OCI-LY7 (cell line): ENCODE measurements at regions not wholly inside any gene's neighbourhood (a gene's known extent, or its start where the extent isn't known, plus 50 kb on each side); places are given as distances from the start of the nearest gene placed in this dataset.

Experiments used
- BruUV-seq: library from RNA; stranded (reverse); fragments of 400-500 nt; replicated peaks from 2 replicates; lab custom pipeline; 2021; lab: Mats Ljungman, UMichigan
- CTCF ChIA-PET: fragments of 300-600 bp; sonication (Branson Sonifier 250); formaldehyde crosslinking; loops from one replicate; lab custom pipeline; 2022; ENCODE audit warnings: antibody characterized with exemption; ENCODE audit not compliant: unreplicated experiment; lab: Charles Lee
- POLR2A ChIA-PET: fragments of 300-600 bp; sonication (Branson Sonifier 250); formaldehyde crosslinking; loops from one replicate; lab custom pipeline; 2022; ENCODE audit warnings: antibody characterized with exemption; lab: Charles Lee
- DNase-seq: peaks from one replicate; pipeline ENCODE4 v3.0.0-alpha.2; 2015; ENCODE audit warnings: low spot score
- H2AFZ ChIP-seq: fragments of 200-600 bp; sonication (generic), shearing (Covaris generic); 2 replicates; pipeline ENCODE4 v1.6.1; 2014; ENCODE audit warnings: mild to moderate bottlenecking, antibody characterized with exemption, low read length, moderate library complexity
- H3K27ac ChIP-seq: fragments of 200-600 bp; sonication (generic); 2 replicates; pipeline ENCODE4 v1.5.1; 2014; ENCODE audit warnings: mixed run types, low read depth, mild to moderate bottlenecking, moderate library complexity, low read length, inconsistent platforms; ENCODE audit not compliant: poor library complexity, severe bottlenecking
- H3K36me3 ChIP-seq: fragments of 200-600 bp; sonication (generic); 2 replicates; pipeline ENCODE4 v1.6.1; 2014; ENCODE audit warnings: mild to moderate bottlenecking, antibody characterized with exemption, low read length, moderate library complexity, mixed read lengths; ENCODE audit not compliant: insufficient read depth
- H3K4me1 ChIP-seq: fragments of 200-600 bp; sonication (generic); 2 replicates; pipeline ENCODE4 v1.5.1; 2014; ENCODE audit warnings: mild to moderate bottlenecking, low read length; ENCODE audit not compliant: insufficient read depth, poor library complexity, severe bottlenecking
- H3K4me2 ChIP-seq: fragments of 200-600 bp; sonication (generic); 2 replicates; pipeline ENCODE4 v1.6.1; 2014; ENCODE audit warnings: mild to moderate bottlenecking, low read length
- H3K4me3 ChIP-seq: fragments of 200-600 bp; sonication (generic); 2 replicates; pipeline ENCODE4 v1.5.1; 2014; ENCODE audit warnings: mild to moderate bottlenecking, low read depth, low read length; ENCODE audit not compliant: poor library complexity, severe bottlenecking
- H3K79me2 ChIP-seq: fragments of 200-600 bp; sonication (generic); 2 replicates; pipeline ENCODE4 v1.6.1; 2016; ENCODE audit warnings: low read depth, mild to moderate bottlenecking, low read length, moderate library complexity, mixed read lengths; ENCODE audit not compliant: insufficient read depth
- H3K9me2 ChIP-seq: fragments of 200-600 bp; sonication (generic); 2 replicates; pipeline ENCODE4 v1.6.1; 2016; ENCODE audit warnings: mild to moderate bottlenecking, low read length, mixed read lengths; ENCODE audit not compliant: insufficient read depth
- H3K9me3 ChIP-seq: fragments of 200-600 bp; sonication (generic); 2 replicates; pipeline ENCODE4 v1.6.1; 2014; ENCODE audit warnings: mild to moderate bottlenecking, mixed run types, low read length, mixed read lengths
- H4K20me1 ChIP-seq: fragments of 200-600 bp; sonication (generic); 2 replicates; pipeline ENCODE4 v1.6.1; 2014; ENCODE audit warnings: mild to moderate bottlenecking, antibody characterized with exemption, low read length, moderate library complexity, mixed read lengths; ENCODE audit not compliant: insufficient read depth
- CTCF ChIP-seq: fragments of 200-600 bp; sonication (generic); conservative IDR thresholded peaks from 2 replicates; pipeline ENCODE4 v1.5.1; 2014; ENCODE audit warnings: mild to moderate bottlenecking, antibody characterized with exemption, low read length, moderate library complexity, mixed read lengths
- EZH2phosphoT487 ChIP-seq: fragments of 200-600 bp; sonication (generic); IDR thresholded peaks from 2 replicates; pipeline ENCODE4 v1.6.1; 2018; ENCODE audit warnings: low read depth, borderline replicate concordance, mild to moderate bottlenecking, mixed run types, antibody characterized with exemption, low read length, moderate library complexity, mixed read lengths
- intact Hi-C: fragments of 100-400 bp; cut with micrococcal nuclease; formaldehyde crosslinking; loops from one replicate; pipeline ENCODE4 v1.10.0; 2022; ENCODE audit not compliant: unreplicated experiment

DNA sequence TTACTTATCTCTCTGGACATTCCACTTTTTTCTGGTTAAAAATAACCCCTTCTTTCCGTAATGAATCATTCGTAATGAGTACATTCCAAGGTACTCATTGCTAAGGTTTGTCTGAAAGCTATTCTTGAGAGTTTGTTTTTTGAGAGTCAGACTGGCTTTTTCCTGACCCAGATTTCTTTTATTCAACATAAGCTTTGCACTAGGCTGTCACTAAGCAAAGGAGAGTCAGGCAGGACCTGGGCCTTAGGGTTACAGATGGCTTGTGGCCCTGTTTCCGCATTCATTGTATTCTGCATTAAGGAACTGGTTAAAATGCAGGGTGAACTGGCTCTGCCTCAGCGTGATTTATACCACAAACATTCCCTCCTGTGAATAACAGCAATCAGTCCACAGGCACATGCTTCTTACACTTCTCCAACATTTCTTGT lies 84.1 kb downstream of the POM121L12 start:
- intact Hi-C loops = no loop called here
- no peak overlapping the region for H2AFZ ChIP-seq
- no peaks in the 10 kb centered on the region for H4K20me1 ChIP-seq
- H3K4me3 ChIP-seq = no peak overlapping the region
- H3K9me3 ChIP-seq = no peaks in the 10 kb centered on the region
- no peak overlapping the region for H3K27ac ChIP-seq
- H3K4me2 ChIP-seq = no peak overlapping the region
- CTCF ChIA-PET = no interaction called here
- H3K36me3 ChIP-seq = no peaks in the 10 kb centered on the region
- H3K9me2 ChIP-seq = no peaks in the 10 kb centered on the region
- TF ChIP-seq EZH2phosphoT487 (no peak), CTCF (no peak)
- DNase-seq = no peak
- H3K79me2 ChIP-seq = no peaks in the 10 kb centered on the region
- no TSS peak for BruUV-seq
- no peaks in the 10 kb centered on the region for H3K4me1 ChIP-seq
- POLR2A ChIA-PET = no interaction called here

DNA sequence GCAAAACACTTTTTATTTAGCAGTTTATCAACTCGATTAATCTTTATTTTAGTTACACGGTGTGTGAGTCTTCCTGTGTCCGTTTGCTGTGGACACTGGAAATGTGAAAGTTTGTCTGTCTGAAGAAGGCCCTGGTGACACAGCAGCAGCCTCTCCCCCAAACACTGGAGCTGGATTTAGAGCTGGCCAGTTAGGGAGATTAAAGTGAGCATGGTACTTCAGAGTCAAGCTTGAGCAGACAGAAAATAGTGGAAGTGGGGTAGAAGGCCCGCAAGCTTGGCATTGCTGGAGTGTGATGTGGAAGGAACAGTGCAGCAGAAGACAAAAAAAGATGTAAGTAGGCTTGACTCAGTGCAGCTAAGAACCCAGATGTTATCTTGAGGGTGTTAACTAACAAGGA lies 85.9 kb downstream of the POM121L12 start:
- H3K27ac ChIP-seq = no peak overlapping the region
- no TSS peak for BruUV-seq
- H3K36me3 ChIP-seq = no peaks in the 10 kb centered on the region
- intact Hi-C loops = no loop called here
- H4K20me1 ChIP-seq = no peaks in the 10 kb centered on the region
- no peaks in the 10 kb centered on the region for H3K9me3 ChIP-seq
- POLR2A ChIA-PET = interaction anchor here (1.1 kb wide), 1 partner anchor 10 kb away, joined by 4 read pairs; no protein-coding TSS in a partner anchor
- H3K4me2 ChIP-seq = no peak overlapping the region
- CTCF ChIA-PET = no interaction called here
- H3K79me2 ChIP-seq = no peaks in the 10 kb centered on the region
- no peak overlapping the region for H3K4me3 ChIP-seq
- H2AFZ ChIP-seq = no peak overlapping the region
- H3K9me2 ChIP-seq = no peaks in the 10 kb centered on the region
- no peaks in the 10 kb centered on the region for H3K4me1 ChIP-seq
- no peak for DNase-seq
- TF ChIP-seq EZH2phosphoT487 (no peak), CTCF (no peak)

- Histone ChIP-seq H3K9me3 (no peaks in the 10 kb centered on the region), H3K79me2 (no peaks in the 10 kb centered on the region), H3K27ac (no peak overlapping the region), H4K20me1 (no peaks in the 10 kb centered on the region), H3K4me1 (no peaks in the 10 kb centered on the region), H2AFZ (no peak overlapping the region), H3K9me2 (no peaks in the 10 kb centered on the region), H3K36me3 (no peaks in the 10 kb centered on the region), H3K4me3 (no peak overlapping the region), H3K4me2 (no peak overlapping the region)
- CTCF ChIA-PET = no interaction called here
- TF ChIP-seq EZH2phosphoT487 (no peak), CTCF (no peak)
- intact Hi-C loops = no loop called here
- no peak for DNase-seq
- POLR2A ChIA-PET = no interaction called here
- BruUV-seq = no TSS peak
Measured at GRCh38 chr7:53131697-53132096, 96.3 kb downstream of the POM121L12 start.
